Erythroblast (primary cell): ENCODE measurements at regions not wholly inside any gene's neighbourhood (a gene's known extent, or its start where the extent isn't known, plus 50 kb on each side); places are given as distances from the start of the nearest gene placed in this dataset.

Source experiments
- DNase-seq, 2 experiments: peaks; one replicate each; lab custom pipeline; 2025; lab: John Stamatoyannopoulos, UW
- GATA1 ChIP-seq: IDR thresholded peaks from 2 replicates; pipeline ENCODE4 v1.6.1; 2011; ENCODE audit warnings: low read depth, mild to moderate bottlenecking, control low read depth, low read length, moderate library complexity
- POLR2A ChIP-seq: IDR thresholded peaks from 2 replicates; pipeline ENCODE4 v1.6.1; 2011; ENCODE audit warnings: mild to moderate bottlenecking, low read length

DNA sequence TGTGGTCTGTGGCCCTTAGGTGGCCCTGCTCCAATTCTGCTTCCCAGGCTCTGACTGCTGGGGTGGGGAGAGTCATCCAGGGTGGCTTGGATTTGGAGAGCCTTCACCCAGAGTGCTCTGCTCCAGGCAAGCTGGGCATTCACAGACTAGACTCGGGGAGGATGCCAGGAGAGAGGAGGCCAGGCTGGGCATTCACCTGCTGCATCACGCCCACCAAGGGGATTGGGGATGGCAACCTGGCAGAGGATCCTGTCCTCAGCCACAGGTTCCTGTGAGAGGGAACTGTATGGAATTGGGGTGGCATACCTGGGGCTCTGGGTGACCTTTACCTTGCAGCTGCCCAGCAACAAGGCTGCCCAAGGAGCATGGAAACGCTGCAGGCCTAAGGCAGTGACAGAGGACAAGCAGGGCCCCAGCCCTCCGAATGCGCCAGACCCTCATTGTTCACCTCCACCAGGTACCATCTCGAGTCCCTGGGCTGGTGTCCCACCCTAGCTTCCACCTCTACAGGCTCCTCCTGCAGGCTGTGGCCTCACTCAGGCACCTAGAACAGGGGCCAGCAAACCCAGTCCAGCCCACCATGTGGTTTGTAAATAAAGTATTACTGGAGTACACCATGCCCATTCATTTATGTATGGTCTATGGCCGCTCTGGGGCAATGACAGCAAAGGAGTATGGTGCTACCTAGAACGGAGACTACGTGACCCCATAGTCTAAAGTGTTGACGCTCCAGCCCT, 255.3 kb upstream of the RAB6C start:
- DNase-seq = no peak
- TF ChIP-seq GATA1 = no peak
- TF ChIP-seq POLR2A = no peak

DNA sequence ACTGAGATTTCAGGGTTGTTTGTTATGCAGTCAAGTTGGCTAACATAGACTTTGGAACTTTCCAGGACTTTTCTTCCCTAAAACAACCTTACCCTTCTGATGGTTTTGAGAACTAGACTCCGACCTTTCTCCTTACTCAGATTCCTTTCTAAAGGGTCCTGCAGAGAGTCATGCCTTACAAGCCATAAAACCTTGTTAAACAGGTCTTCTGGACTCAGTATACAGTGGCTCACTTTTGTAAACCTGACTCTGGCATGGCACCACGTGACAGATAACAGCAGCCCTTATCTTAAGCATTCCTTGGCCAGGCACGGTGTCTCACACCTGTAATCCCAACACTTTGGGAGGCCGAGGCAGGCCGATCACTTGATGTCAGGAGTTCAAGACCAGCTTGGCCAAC, 253.2 kb upstream of the RAB6C start:
- DNase-seq = no peak
- TF ChIP-seq POLR2A (no peak), GATA1 (no peak)

DNA sequence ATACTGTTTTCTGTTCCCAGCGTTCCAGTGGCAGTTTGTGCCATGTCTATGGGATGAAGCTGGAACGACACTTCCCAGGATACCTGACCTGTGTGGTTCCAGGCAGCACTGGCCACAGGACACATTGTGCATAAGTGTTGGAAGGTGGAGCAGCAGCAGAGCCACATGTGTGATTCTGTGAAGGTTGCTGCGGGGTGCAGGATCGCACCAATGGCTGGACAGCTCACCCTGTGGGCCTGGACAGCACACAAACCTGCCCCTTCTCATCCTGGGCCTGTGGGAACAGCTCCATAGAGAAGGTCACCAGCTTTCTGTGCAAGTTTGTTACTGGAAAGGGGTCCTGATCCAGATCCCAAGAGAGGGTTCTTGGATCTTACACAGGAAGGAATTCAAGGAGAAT, 252.2 kb upstream of the RAB6C start:
- no peak for DNase-seq
- no peak for TF ChIP-seq GATA1
- TF ChIP-seq POLR2A = no peak

DNA sequence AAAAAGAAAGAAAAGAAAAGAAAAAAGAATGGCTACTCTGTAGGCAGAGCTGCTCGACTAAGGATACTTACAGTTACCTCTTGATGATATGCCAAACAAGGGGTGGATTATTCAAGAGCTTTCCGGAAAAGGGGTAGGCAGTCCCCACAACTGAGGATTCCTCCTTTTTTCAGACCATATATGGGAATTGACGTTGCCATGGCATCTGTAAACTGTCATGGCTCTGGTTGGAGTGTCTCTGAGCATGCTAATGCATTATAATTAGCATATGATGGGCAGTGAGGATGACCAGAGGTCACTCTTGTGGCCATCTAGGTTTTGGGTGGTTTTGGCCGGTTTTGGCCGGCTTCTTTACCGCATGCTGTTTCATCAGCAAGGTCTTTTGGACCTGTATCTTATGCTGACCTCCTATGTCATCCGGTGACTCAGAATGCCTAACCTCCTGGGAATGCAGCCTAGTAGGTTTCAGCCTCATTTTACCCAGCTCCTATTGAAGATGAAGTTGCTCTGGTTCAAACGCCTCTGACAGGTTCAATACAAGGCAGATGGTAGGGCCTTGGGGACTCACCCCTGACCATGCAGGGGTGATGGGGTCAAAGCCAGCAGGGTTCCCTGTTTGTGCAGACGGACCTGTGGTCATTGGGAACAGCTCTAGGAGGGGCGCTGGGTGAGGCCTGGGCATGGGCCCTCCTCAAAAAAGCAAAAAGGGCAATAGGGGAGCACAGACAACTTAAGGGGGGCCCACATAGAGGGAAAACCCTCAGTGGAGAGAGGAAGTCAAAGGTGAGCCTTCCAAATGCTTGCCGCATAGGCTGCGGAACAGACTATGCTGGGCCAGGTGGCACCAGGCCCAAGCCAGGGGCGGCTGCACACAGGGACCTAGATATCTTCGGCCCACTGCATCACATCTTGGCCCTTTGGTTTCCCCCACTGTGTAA, 251.2 kb upstream of the RAB6C start:
- no peak for DNase-seq
- TF ChIP-seq POLR2A (no peak), GATA1 (no peak)

- no peak for DNase-seq
- TF ChIP-seq POLR2A (no peak), GATA1 (no peak)
These were observed 250.5 kb upstream of the RAB6C start for GRCh38 chr2:129729011-129729410.

GRCh38 chr2:129729646-129730045, 249.8 kb upstream of the RAB6C start:
- no peak for DNase-seq
- TF ChIP-seq GATA1 = no peak
- no peak for TF ChIP-seq POLR2A

GRCh38 chr2:129730979-129731378, 248.5 kb upstream of the RAB6C start:
- DNase-seq = no peak
- TF ChIP-seq POLR2A (no peak), GATA1 (no peak)

- DNase-seq = no peak
- TF ChIP-seq GATA1 (no peak), POLR2A (no peak)
These were observed 247.4 kb upstream of the RAB6C start for GRCh38 chr2:129731907-129732629.

GRCh38 chr2:129732630-129733026, 246.8 kb upstream of the RAB6C start:
- TF ChIP-seq GATA1 = no peak
- TF ChIP-seq POLR2A = no peak
- DNase-seq = no peak

DNA sequence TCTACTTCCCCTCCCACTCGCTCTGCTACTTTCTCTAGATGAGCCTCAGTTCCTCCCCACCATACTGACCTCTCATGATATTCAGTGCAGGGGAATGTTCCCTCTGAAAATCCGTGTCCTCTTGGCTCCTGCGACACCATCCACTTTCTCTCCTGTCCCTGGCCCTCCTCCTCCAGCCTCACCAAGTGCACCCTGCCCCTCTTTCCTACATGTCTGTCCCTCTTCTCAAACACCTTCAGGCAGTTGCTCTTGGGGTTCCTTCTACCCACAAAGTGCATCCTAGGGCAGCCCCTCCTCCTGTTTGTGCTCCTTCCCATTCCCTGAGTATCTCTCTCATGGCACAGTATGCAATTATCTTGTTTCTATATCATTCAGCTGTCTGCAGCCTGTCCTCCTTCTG, 246.4 kb upstream of the RAB6C start:
- no peak for DNase-seq
- TF ChIP-seq POLR2A = no peak
- TF ChIP-seq GATA1 = no peak

- no peak for DNase-seq
- TF ChIP-seq POLR2A (no peak), GATA1 (no peak)
These were observed 245.9 kb upstream of the RAB6C start for GRCh38 chr2:129733579-129733978.

DNA sequence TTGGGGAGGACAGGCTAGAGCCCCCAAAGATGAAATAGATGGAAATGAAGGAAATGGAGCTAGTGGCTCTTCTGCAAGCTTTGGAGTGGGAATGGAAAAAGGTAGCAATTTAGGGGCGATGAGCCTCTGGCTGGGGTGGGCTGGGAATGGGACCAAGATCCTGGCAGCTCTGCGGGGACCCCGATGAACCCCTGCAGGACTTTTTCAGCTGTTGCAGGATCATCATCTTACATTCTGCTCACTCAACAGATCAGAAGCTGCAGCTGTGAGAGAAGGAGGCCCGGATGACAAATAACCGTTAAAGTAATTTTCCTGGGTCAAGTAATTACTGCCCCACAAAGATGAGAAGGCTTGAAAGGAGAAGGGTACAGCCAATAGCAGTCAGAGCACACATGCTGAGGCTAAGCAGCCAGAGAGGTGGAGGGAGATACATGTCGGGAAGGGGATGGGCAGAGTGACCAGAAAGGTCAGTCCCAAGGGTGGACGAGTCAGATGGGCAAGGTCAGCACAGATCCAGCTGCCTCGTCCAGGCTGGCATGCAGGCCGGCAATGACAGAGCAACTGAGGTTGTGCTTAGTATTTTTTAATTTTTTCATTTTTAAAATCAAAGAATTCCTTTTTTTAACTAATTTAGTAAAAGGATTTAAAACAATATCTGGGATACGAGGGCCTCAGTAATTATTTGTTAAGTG, 245.0 kb upstream of the RAB6C start:
- no peak for DNase-seq
- TF ChIP-seq POLR2A = no peak
- TF ChIP-seq GATA1 = no peak

GRCh38 chr2:129735576-129735975, 243.9 kb upstream of the RAB6C start:
- no peak for TF ChIP-seq POLR2A
- TF ChIP-seq GATA1 = no peak
- no peak for DNase-seq
